ENCODE measurements at regions not wholly inside any gene's neighbourhood (a gene's known extent, or its start where the extent isn't known, plus 50 kb on each side); places are given as distances from the start of the nearest gene placed in this dataset.

DNA sequence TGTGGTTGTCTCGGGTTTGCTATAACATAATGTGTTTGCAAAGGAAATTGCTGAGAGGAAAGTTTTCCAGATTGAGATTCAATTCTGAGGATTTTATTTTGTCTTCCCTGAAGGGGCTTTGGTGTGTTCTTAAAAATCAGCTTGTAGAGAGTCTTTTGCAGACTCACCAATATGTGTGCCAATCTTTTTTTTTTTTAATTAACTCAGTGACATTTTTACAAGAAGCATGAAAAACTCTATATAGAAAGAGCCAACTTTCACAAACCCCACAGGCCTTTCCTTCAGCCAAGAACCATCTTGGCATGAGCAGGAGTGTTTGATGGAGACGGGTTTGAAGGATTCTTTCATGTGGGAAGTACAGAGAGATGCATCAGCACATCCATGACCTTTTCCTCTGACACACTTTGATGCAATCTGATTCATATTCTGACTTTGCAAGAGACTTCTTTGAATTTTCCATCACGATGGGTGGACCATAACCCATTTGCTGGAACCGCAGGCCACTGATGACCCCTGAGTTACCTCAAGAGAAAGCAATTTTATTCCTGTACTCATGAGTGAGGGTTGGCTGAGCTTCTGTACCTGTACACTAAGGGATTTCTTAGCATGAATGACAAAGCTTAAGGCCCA lies 892.6 kb downstream of the XPNPEP1 start:
- H3K4me3 ChIP-seq (replicated peaks in 1 of 4; ENCODE audit: control extremely low read depth in 1 of 4, insufficient read depth in 1 of 4, low read depth in 3 of 4, low read length in 4 of 4) = no peak overlapping the region
- H3K4me2 ChIP-seq (ENCODE audit: extremely low read depth, insufficient read depth, low read length) = no peak overlapping the region
- H3K9me3 ChIP-seq (ENCODE audit: control insufficient read depth, insufficient read depth, low read depth, low read length) = no peaks in the 10 kb centered on the region
- H3K9ac ChIP-seq (ENCODE audit: insufficient read depth, low read length) = no peak overlapping the region
- H3K27ac ChIP-seq (ENCODE audit: insufficient read depth, low read length) = no peak overlapping the region
- H3K27me3 ChIP-seq (ENCODE audit: control insufficient read depth, insufficient read depth, low read length) = no peaks in the 10 kb centered on the region
- peak in 1 of 2 donors; percentile 47 for DNase-seq (ENCODE audit: low read depth in 2 of 2)
- no peaks in the 10 kb centered on the region for H3K79me2 ChIP-seq (ENCODE audit: control insufficient read depth, insufficient read depth, low read length)
- TF ChIP-seq EZH2 (IDR thresholded peaks at IDR 0.05; ENCODE audit: low read length, missing control alignments) = no peak
- TF ChIP-seq, protein P1, sequence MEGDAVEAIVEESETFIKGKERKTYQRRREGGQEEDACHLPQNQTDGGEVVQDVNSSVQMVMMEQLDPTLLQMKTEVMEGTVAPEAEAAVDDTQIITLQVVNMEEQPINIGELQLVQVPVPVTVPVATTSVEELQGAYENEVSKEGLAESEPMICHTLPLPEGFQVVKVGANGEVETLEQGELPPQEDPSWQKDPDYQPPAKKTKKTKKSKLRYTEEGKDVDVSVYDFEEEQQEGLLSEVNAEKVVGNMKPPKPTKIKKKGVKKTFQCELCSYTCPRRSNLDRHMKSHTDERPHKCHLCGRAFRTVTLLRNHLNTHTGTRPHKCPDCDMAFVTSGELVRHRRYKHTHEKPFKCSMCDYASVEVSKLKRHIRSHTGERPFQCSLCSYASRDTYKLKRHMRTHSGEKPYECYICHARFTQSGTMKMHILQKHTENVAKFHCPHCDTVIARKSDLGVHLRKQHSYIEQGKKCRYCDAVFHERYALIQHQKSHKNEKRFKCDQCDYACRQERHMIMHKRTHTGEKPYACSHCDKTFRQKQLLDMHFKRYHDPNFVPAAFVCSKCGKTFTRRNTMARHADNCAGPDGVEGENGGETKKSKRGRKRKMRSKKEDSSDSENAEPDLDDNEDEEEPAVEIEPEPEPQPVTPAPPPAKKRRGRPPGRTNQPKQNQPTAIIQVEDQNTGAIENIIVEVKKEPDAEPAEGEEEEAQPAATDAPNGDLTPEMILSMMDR (conservative IDR thresholded peaks at IDR 0.05 in 1 of 2, IDR thresholded peaks at IDR 0.05 in 1 of 2; ENCODE audit: low read depth in 1 of 2, low read length in 2 of 2) = no peak
- H3K4me1 ChIP-seq (ENCODE audit: control insufficient read depth, extremely low read depth, insufficient read depth, low read length) = no peaks in the 10 kb centered on the region
- H4K20me1 ChIP-seq (ENCODE audit: control insufficient read depth, extremely low read depth, insufficient read depth, low read length) = no peaks in the 10 kb centered on the region
- H3K36me3 ChIP-seq (ENCODE audit: control insufficient read depth, insufficient read depth, low read length) = no peaks in the 10 kb centered on the region
- no peak overlapping the region for H2AFZ ChIP-seq (ENCODE audit: low read length)

GRCh38 chr10:109029870-109030269 lies 893.4 kb downstream of the XPNPEP1 start:
- TF ChIP-seq EZH2 (IDR thresholded peaks at IDR 0.05; ENCODE audit: low read length, missing control alignments) = no peak
- TF ChIP-seq, protein P1 (conservative IDR thresholded peaks at IDR 0.05 in 1 of 2, IDR thresholded peaks at IDR 0.05 in 1 of 2; ENCODE audit: low read depth in 1 of 2, low read length in 2 of 2) = no peak
- H3K36me3 ChIP-seq (ENCODE audit: control insufficient read depth, insufficient read depth, low read length) = no peaks in the 10 kb centered on the region
- H3K27me3 ChIP-seq (ENCODE audit: control insufficient read depth, insufficient read depth, low read length) = no peaks in the 10 kb centered on the region
- H3K9me3 ChIP-seq (ENCODE audit: control insufficient read depth, insufficient read depth, low read depth, low read length) = no peaks in the 10 kb centered on the region
- H3K79me2 ChIP-seq (ENCODE audit: control insufficient read depth, insufficient read depth, low read length) = no peaks in the 10 kb centered on the region
- H3K27ac ChIP-seq (ENCODE audit: insufficient read depth, low read length) = no peak overlapping the region
- H3K4me2 ChIP-seq (ENCODE audit: extremely low read depth, insufficient read depth, low read length) = no peak overlapping the region
- H2AFZ ChIP-seq (ENCODE audit: low read length) = no peak overlapping the region
- no peaks in the 10 kb centered on the region for H3K4me1 ChIP-seq (ENCODE audit: control insufficient read depth, extremely low read depth, insufficient read depth, low read length)
- H3K4me3 ChIP-seq (replicated peaks in 1 of 4; ENCODE audit: control extremely low read depth in 1 of 4, insufficient read depth in 1 of 4, low read depth in 3 of 4, low read length in 4 of 4) = no peak overlapping the region
- no peaks in the 10 kb centered on the region for H4K20me1 ChIP-seq (ENCODE audit: control insufficient read depth, extremely low read depth, insufficient read depth, low read length)
- DNase-seq (ENCODE audit: low read depth in 2 of 2) = peak in 1 of 2 donors; percentile 4
- no peak overlapping the region for H3K9ac ChIP-seq (ENCODE audit: insufficient read depth, low read length)

DNA sequence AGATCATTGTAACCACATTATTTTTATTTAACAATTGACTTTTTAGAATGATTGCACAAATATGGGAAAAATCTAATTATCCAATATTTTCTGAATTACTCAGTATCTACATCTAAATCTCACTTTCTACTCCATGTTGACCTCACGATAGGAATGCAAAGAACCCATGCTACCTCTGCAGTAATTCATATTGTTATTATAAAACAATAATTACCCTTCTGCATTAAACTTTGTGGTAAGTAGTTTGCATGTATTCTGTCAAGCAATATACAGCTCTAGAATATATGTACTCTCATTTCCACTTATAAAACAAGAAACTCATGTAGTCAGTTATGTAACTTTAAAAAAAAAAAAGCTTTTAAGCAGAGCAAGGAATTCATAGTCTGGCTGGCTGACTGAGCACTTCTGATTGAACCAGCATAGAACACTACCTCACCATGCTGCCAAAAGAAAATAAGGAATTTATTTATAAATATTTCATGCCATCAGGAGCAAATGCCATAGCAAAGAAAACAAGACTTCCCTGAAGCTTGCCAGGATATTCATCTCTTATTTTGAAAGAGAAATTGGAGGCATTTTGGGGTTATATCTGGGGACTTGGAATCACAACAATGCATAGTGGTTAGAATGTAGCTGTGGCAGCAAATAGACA lies 895.7 kb downstream of the XPNPEP1 start:
- TF ChIP-seq EZH2 (IDR thresholded peaks at IDR 0.05; ENCODE audit: low read length, missing control alignments) = no peak
- TF ChIP-seq, protein P1 (conservative IDR thresholded peaks at IDR 0.05 in 1 of 2, IDR thresholded peaks at IDR 0.05 in 1 of 2; ENCODE audit: low read depth in 1 of 2, low read length in 2 of 2) = no peak
- H3K9me3 ChIP-seq (ENCODE audit: control insufficient read depth, insufficient read depth, low read depth, low read length) = no peaks in the 10 kb centered on the region
- peak in 1 of 2 donors; percentile 23 for DNase-seq (ENCODE audit: low read depth in 2 of 2)
- H3K27me3 ChIP-seq (ENCODE audit: control insufficient read depth, insufficient read depth, low read length) = no peaks in the 10 kb centered on the region
- no peaks in the 10 kb centered on the region for H3K36me3 ChIP-seq (ENCODE audit: control insufficient read depth, insufficient read depth, low read length)
- H3K9ac ChIP-seq (ENCODE audit: insufficient read depth, low read length) = no peak overlapping the region
- no peaks in the 10 kb centered on the region for H4K20me1 ChIP-seq (ENCODE audit: control insufficient read depth, extremely low read depth, insufficient read depth, low read length)
- no peaks in the 10 kb centered on the region for H3K4me1 ChIP-seq (ENCODE audit: control insufficient read depth, extremely low read depth, insufficient read depth, low read length)
- no peak overlapping the region for H2AFZ ChIP-seq (ENCODE audit: low read length)
- H3K4me2 ChIP-seq (ENCODE audit: extremely low read depth, insufficient read depth, low read length) = no peak overlapping the region
- no peak overlapping the region for H3K27ac ChIP-seq (ENCODE audit: insufficient read depth, low read length)
- H3K79me2 ChIP-seq (ENCODE audit: control insufficient read depth, insufficient read depth, low read length) = no peaks in the 10 kb centered on the region
- H3K4me3 ChIP-seq (replicated peaks in 1 of 4; ENCODE audit: control extremely low read depth in 1 of 4, insufficient read depth in 1 of 4, low read depth in 3 of 4, low read length in 4 of 4) = no peak overlapping the region

Data from fibroblast of lung (primary cell).